HuH-7 (cell line): ENCODE measurements at regions not wholly inside any gene's neighbourhood (a gene's known extent, or its start where the extent isn't known, plus 50 kb on each side); places are given as distances from the start of the nearest gene placed in this dataset.
A peak's percentile ranks its signal among the peaks of the same experiment; 100 is the strongest.

Source experiments
- DNase-seq: peaks from one replicate; pipeline ENCODE4 v3.0.0; 2011; ENCODE audit warnings: low spot score

DNA sequence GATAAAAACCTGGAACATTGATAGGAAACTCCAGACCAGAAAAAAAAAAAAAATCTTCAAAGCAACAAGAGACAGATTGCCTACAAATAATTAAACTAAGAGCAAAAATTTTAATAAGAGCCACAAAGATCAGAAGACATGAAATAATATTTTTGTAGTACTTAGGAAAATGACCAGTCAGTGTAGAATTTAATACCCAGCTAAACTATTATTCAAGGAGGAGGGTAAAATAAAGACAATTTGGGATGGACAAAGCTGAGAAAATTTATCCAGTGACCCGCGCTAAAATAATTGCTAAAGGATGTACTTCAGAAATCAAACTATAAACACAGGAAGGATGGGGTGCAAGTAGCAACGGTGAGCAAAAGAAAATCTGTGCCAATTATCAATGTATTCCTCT is 133.2 kb downstream of the AQP9 start:
- no peak for DNase-seq

DNA sequence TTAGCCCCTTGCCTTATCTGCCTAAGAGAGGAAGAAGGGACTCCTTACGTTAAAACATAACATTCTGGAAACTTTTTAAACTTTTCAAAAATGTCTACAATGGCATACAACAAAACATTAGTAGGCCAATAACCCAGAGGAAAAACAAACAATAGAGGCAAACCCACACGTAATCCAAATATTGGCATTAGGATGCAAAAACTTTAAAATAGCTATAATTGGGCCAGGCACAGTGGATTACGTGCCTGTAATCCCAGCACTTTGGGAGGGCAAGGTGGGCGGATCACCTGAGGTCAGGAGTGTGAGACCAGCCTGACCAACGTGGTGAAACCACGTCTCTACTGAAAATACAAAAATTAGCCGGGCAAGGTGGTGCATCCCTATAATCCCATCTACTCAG is 134.9 kb downstream of the AQP9 start:
- DNase-seq: no peak

DNA sequence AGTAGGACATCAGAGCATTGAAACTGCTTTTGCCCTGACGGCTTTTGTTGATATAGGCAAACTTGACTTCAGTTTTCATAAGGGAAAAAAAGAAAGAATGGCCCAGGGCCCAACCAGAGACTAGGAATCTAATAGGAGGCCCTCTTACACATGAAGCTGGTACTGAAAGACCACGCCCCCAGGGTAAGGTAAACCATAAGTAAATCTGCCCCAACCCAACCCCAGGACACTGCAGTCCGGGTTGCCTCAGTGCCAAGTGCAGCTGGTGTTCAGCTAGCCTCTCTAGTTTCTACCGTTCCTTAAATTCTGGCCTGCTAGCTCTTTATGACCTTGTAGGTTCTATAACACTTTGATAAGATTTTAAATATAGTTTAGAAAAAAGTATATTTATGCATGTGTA is 136.7 kb downstream of the AQP9 start:
- DNase-seq: no peak

GRCh38 chr15:58275785-58276184 is 137.6 kb downstream of the AQP9 start:
- no peak for DNase-seq

DNA sequence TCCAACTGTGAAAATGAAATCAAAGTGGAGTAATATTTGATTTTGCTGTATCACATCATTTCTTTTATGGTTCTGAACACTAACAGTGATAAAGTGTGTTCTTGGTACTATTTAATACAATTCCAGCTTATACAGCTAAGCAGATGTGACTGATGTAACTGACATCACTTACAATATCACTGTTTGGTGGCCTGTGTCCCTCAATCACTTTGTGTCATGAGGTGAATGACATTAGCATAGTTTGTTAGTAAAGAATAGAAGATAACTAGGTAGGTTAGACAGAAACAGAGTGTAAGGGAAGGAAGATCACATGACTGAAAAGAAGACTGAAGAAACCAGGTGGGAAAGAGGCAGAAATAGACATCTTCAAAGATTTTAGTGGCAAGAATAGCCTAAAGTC is 138.7 kb downstream of the AQP9 start:
- no peak for DNase-seq

- DNase-seq: no peak
Measured at GRCh38 chr15:58277333-58277732, 139.2 kb downstream of the AQP9 start.

GRCh38 chr15:58279106-58279505 is 140.9 kb downstream of the AQP9 start:
- DNase-seq: no peak

- DNase-seq: no peak
Measured at GRCh38 chr15:58279654-58280053, 141.5 kb downstream of the AQP9 start.

GRCh38 chr15:58282060-58282708 is 144.0 kb downstream of the AQP9 start:
- DNase-seq: no peak

DNA sequence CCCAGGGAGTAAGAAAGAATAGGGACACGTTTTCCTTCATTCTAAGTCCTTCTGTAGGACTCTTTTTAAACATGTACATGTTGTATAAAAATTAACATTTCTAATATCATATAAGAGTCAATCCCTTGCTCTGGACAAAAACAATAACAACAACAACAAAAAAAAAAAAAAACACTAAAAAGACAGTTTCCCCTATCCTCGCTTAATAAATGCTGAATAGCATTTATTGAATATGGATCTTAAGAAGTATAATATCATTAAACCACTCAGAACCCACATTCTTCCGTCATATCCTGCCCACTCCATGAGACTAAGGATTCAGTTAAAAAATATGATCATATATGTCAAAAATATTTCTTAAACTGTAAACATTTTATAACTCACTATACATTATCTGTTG is 145.1 kb downstream of the AQP9 start:
- no peak for DNase-seq

DNA sequence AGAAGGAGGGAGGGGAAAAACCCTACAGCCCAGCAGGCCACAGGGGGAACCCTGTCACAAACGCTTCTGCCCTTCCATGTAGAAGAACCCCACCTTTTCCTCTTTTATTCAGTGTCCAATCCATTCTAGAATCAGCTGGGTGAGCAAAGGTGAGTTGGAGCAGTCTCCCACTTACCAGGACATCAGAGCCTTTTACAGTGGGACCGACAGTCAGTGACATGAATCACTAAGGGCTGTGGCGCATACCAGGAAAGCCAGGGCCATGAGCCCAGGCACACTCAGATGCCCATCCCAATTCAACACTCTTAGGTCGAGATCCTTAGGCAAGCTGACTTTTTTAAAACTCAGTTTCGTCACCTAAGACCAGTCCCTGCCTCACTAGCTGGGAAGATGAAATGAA is 146.1 kb downstream of the AQP9 start:
- DNase-seq: no peak

DNA sequence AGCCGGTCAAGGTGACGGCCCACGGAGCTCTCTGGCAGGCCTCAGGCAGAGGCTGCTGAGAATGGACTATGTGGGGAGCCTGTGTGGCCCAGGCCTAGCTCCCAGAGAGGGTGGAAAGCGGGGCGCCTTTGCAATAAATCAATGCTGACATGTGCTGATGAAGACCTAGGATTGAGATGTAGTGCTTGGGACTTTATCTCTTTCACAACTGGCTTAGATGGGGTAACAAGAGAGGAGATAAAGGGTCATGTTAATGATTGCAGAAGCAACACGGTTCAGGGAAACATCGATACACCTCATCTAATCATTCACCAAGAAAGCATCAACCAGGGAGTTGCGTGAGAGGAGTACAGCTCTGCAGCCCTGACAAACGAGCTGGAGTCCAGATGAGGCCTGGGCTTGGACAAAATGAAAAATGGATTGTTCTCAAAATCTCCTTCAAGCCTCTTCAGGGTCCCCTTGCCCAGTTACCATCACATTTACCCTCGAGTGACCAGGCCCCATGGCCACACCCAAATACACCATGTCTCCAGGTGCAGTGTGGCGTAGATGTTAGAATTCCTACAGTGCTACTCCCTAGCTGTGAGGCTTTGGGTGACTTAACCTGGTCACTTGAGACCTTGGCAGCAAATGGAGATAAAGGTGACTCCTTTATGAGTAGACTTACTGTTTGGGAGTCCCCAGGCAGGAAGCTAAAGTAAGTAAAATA is 146.4 kb upstream of the LIPC start:
- peak; percentile 55 for DNase-seq

- no peak for DNase-seq
Measured at GRCh38 chr15:58285921-58286278, 145.9 kb upstream of the LIPC start.

GRCh38 chr15:58286523-58286922 is 145.3 kb upstream of the LIPC start:
- DNase-seq: no peak

DNA sequence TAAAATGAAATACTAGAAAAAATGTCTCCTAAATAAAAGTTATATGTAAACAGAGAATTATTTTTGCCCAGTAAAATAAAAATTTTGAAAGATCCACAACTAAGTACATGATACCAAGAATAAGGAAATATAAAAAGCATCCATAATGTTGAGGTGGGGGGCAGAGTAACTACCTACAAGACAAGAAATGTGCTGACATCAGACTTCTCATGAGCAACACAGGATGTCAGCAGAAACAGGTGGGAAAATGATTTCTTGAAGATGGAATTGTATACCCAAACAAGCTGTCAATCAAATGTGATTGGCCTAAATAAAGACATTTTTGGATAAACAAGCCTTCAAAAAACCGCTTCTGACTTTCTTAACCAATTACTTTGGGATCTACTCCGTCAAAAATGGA is 143.9 kb upstream of the LIPC start:
- DNase-seq: no peak

DNA sequence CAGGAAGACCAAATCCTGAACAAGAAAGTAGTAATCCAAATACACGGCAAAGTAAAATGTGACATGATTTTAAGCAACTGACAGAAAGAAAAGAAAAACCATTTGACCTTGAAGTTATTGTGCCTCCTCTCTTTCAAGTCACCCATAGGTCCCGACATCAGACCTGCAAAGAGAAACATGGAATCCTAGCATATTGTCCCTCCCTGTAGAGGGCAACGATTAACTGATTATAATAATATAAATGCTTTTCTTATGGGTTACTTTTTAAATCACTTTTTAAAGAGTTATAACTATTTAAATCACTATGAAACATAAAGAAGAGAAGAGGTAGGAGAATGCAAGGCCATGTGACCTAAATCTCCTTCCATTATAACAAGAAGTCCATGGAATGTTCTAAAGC is 143.2 kb upstream of the LIPC start:
- DNase-seq: no peak

- DNase-seq: no peak
Measured at GRCh38 chr15:58291848-58292247, 139.9 kb upstream of the LIPC start.

DNA sequence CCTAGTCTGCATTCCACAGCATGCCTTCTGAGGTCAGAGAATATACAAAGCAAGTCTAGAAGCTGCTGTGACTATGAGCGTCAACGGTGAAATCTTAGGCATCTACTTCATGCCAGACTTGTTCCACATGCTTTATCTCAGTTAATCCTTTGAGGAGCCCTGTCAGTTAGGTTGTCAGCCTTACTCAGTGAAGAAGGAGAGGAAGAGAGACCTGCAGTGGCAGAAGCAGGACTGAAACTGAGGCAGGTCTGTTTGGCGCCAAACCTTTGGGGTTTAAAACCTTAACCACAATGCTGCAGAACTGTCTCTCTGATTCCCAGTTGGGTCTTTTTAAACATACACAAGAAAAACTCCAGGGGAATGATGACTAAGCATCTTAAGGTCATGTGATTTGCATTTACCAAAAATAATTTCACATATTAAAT is 139.0 kb upstream of the LIPC start:
- no peak for DNase-seq

- no peak for DNase-seq
Measured at GRCh38 chr15:58293622-58294550, 137.9 kb upstream of the LIPC start.

GRCh38 chr15:58294681-58295254 is 137.0 kb upstream of the LIPC start:
- DNase-seq: no peak

DNA sequence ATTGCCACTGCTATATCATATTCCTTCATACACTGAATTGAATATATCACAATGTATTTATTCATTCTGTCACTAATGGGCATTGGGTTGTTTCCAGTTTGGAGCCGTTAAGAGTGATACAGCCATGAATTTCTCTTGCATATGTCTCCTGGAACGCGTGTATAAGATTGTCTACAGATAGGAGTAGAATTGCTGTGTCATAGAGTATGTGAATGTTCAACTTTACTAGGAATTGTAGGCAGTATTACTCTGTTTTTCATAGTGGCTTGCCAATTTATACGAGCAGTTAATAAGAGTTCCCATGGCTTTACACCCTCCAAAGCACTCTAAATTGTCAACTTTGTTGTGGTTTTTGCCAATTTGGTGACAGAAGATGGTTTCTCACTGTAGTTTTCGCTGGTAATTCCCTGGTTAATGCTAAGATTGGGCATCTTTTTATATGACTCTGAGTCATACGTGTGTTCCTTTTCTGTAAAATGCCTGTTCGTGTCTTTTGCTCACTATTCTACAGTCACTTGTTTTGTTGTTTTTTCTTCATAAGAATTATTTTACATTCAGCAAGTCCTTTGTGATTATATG is 136.1 kb upstream of the LIPC start:
- DNase-seq: no peak

DNA sequence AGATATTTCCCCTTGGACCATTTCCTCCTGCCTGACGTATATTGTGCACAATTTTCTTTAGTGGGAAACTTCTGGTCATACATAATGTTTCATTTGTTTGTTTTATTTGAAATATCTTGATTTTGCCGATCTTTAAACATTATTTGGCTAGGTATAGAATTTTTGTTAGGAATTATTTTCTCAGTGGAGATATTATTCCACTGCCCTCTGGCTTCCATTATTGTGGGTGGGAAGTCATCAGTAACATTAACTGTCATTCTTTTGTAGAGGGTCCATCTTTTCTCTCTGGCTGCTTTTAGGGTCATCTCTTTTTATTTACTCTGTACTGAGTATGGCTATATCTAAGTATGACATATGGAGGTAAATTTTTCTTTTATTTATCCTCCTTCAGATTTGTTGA is 135.5 kb upstream of the LIPC start:
- no peak for DNase-seq
